AG20443 (cell line): ENCODE measurements at regions not wholly inside any gene's neighbourhood (a gene's known extent, or its start where the extent isn't known, plus 50 kb on each side); places are given as distances from the start of the nearest gene placed in this dataset.
A peak's percentile ranks its signal among the peaks of the same experiment; 100 is the strongest.

ENCODE experiments used
- DNase-seq: peaks from one replicate; pipeline ENCODE4 v3.0.0; 2012; ENCODE audit warnings: low spot score, mixed read lengths

DNA sequence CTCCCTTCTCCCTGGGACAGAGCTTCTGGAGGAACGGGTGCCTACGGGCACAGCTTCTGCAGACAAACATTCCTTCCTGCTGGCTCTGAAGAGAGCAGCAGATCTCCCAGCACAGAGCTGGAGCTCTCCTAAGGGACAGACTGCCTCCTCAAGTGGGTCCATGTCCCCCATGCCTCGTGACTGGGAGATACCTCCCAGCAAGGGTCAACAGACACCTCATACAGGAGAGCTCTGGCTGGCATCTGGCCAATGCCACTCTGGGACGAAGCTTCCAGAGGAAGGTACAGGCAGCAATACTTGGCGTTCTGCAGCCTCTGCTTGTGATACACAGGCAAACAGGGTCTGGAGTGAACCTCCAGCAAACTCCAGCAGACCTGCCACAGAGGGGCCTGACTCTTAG lies 227.9 kb downstream of the SPATA31D1 start:
- no peak for DNase-seq

DNA sequence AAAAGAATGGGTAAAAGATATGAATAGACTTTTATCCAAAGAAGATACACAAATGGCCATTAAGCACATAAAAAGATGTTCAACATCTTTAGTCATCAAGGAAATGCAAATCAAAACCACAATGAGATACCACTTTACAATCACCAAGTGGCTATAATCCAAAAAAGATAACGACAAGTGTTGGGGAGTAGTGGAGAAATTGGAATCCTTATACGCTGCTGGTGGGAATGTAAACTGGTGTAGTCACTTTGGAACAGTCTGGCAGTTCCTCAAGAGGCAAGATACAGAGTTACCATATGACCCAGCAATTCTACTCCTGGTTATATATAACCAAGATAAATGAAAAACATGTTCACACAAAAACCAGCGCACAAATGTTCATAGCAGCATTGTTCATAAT lies 234.9 kb downstream of the SPATA31D1 start:
- DNase-seq, result no peak

DNA sequence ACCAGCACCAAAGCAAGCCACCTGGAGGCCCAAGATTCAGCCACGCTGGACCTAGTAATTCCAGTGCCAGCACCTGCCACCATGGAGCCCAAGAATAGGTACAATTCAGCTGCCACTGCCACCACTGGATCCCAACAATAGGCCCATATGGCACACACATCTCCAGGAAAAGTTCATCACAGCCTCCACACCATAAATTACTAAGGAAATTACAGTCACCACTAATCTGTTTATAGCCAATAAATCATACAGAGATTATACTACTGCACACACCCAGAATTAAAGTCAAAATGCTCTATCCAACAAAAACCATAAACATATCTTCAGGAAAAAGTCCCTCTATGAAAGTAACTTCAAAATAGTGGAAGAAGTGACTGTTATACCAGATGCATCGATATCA lies 242.8 kb downstream of the SPATA31D1 start:
- no peak for DNase-seq

DNA sequence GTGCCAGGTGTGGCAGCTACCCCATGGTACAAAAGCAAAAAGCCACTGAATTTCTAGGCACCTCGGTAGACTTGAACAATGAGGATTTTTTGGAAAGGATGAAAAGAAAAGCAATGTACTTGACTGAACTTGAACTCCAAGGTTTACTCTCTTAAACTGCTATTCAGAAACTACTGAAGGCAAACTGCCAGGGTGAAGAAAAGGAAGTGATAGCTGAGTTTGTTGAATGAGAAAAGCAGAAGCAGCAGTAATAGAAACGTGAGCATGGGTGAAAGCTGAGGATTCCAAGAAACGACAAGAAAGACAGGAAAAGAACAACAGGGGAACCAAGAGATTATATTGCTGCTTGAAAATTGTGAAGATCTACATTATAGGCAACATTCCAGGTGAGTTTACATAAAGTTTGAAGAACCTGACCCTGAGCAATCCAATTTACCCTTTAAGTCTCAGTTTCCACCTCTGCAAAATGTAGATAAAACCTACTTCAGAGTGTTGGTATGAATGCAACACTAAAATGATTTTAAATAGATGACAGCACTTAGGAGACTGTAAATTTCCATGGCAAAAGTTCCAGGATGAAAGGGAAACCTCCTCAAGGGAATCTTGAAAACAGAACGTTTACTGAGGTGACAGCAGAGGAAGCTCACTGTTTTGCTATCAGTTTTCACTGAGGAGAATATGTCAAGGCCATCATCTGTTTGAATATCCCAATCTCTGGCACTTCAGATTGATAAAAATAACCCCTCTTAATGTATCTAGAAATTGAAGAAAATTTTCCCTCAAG lies 245.8 kb downstream of the SPATA31D1 start:
- DNase-seq, result no peak

DNA sequence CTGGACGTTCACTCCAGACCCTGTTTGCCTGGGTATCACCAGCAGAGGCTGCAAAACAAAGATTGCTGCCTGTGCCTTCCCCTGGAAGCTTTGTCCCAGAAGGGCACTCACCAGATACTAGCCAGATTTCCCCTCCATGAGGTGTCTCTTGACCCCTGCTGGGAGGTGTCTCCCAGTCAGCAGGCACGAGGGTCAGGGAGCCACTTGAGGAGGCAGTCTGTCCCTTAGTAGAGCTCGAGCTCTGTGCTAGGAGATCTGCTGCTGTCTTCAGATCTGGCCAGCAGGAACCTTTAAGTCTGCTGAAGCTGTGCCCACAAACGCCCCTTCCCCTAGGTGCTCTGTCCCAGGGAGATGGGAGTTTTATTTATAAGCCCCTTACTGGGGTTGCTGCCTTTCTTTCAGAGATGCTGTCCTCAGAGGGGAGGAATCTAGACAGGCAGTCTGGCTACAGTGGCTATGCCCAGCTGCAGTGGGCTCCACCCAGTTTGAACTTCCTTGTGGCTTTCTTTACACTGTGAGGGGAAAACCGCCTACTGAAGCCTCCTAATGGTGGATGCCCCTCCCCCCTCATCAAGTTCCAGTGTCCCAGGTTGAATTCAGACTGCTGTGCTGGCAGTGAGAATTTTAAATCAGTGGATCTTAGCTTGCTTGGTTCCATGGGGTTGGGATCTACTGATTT lies 253.9 kb downstream of the SPATA31D1 start:
- DNase-seq, result no peak

DNA sequence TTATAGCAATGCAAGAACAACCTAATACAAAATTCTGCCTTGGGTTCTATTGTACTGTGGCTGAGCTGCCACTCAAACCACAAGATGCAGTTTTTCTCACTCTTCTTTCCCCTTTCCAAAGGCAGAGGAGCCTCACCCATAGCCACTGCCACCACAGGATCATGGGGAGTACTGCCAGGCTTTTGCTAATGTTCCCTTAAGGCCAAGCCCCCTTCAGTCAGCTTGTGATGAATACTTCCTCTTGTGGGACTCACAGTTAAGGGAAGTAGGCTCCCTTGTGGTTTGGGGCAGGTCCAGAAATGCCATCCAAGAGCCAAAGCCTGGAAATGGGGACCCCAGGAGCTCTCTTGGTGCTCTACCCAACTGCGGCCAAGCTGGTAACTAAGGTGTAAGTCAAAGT lies 258.7 kb downstream of the SPATA31D1 start:
- no peak for DNase-seq

DNA sequence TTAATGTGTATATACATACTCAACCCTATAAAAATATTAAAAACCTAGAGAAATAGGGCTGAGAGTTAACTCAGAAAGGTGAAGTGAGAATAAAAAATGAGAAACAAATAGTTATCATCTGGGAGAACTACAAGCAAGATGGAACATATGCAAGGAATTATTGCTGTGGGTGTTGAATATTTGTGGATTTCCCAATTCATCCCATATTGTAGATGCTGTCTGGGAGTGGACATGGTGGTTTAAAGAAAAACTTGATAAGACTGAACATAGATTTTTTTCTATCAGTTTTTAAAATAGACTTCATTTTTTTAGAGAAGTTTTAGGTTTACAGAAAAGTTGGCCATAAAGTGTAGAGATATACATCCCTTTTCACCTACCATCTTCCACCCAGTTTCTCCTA lies 263.5 kb downstream of the SPATA31D1 start:
- no peak for DNase-seq

DNA sequence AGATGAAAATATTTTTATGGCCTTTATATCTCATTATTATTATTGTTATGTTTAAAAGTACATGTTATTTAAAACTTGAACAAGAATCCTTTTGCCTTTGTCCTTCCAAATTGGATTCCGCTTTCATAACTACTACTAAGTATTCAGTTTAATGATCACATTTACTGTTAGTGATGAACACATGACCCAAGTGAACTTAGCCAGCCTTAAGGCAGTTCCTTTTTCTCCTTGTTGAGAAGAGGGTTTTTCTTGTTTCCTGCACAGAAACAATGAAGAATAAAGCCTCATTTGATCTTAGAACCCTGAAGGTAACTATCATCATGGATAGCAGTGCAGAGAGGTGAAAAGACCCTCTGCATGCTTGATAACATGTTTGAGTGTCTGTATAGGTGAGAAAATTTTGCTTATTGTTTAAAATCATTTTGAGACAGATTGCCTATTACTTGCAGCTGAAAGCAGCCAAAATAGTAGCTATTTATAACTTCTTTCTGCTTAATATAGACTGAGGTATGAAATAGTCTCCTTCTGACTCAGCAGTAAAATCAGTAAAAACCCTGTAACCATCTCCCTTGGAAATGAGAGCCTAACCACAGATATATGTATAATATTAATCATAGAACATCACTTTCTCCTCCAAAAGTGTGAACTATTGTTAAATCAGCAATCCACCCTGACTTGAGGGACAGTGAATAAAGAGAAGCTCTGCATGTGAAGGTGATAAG lies 266.2 kb downstream of the SPATA31D1 start:
- peak; percentile 18 for DNase-seq

DNA sequence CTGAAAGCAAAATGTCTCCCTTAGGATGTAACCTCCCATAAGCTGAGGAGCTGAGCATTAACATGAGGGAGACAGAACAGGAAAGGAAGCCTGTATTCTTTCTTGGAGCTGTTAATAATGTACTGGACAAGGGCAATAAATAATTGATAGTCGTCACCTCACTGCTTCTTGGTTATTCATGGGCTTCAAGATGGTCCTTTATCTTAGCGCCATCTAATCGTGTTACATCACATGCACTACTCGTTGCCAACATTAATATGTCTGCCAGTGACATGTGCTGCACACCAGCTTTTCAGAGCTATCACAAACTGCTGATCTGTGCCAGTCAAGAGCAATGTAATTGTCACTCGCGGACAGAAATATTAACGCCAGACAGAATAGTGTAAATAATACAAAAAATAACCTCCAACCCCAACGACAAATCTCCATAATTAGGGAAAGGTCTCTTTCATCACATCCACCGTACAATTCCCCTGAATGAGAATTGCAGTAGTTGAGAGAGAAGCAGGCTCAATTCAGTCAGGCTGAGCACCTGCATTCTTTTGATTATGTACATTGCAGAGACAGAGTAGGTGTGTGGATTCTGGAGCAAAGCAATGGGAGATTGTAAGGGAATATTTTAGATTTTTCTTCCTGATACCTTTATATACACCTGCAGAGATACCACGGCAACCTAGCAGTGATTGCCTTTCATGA lies 267.1 kb downstream of the SPATA31D1 start:
- no peak for DNase-seq

DNA sequence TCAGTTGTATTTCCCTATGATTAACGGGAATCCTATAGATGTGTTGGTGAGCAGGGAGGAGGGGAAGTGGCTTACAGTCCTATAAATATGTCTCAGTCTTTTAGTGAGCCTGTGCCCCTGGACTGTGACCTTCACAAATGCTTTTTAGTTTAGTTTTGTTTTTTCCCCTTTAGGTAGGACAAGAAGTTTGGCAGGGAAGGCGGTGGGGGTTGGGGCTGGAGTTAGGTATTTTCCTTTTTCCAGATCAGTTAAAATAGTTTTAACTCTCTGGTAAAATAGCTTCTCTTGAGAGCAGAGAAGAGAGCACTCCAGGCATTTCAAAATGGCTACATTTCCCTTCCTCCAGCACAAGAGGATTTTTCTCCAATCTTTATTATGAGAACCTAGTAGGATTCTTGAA lies 272.1 kb downstream of the SPATA31D1 start:
- no peak for DNase-seq

DNA sequence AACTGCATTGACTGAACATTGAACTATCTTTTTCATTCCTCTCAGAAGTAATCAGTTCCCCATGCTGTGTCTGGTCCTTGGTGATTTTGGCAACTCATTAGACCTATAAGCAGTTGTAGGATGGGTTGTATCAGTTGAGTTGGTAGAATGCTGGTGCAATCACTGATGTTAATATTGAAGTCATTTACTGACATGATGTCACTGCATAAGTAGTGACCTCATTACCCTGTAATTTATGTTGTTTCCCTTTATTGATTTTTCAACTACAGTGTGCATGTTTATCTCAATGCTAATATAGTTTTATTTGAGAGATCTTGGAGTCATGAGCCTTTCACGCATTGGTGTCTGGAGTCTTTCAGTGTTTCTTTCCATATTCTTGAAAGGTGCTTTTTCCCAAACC lies 275.0 kb downstream of the SPATA31D1 start:
- no peak for DNase-seq

DNA sequence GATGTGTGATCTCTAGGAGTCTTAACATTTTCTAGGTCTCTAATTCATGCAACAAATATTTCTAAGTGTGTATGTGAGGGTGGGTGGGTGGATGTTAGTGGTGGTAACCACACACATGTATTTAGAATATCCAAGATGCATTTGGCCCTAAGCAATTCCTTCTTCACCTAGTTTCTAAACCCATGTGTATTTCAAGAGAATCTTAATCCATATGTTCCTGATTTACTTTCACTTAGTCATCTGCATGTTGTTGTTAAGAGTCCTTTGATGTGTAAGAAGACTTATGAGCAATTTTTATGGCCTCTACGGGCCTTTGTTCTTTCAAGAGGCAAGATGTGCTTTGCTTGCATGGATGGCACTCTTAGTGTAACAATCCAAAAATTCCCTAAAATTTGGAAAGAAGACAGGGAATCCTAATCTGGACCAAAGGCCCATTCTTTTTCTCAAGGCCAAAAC lies 282.6 kb downstream of the SPATA31D1 start:
- peak; percentile 49 for DNase-seq

DNA sequence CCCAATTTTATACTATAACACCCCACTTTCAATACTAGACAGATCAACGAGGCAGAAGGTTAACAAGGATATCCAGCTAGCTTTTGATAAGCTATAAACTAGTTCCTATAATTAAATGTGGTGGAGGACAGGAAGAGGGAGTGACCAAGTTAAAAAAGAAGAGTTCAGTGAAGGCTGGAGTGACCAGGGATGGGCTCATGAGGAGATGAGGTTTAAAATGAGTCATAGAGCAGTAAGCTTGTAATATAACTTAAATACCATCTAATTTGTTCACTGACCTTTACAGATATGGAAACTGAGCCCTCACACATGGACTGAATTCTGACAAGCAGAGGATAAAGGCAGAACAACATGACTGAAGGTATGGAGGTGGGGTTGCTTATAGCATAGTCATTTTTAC lies 284.5 kb downstream of the SPATA31D1 start:
- peak; percentile 17 for DNase-seq

DNA sequence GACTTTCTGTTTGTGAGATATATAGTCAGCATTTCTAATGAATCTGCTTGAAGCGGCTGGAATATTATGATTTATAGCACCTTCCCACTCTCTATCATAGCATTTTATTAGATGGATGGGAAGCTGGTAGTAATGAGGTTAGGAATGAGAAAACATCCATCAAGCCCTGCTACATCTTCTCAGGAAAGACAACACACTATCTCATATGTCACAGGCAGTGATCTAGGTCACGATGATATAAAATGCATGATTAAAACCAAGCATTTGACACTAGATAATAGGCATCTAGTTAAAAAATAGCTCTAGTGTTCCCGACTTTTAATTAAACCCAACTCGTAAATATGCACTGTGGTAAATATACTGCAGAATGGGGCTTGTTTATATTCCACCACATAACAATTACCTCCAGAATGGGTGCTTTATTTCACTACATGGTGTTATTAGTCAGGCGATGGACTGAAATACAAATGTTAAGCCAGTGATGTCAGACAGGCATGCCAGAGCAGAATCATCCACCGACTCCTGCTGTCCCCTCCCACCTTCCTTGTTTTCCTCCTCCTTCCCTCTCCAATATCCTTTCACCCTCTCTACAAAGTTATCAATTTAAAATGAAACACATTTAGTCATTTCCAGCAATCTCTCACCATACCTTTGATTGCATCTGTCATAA lies 286.8 kb downstream of the SPATA31D1 start:
- DNase-seq, result no peak

DNA sequence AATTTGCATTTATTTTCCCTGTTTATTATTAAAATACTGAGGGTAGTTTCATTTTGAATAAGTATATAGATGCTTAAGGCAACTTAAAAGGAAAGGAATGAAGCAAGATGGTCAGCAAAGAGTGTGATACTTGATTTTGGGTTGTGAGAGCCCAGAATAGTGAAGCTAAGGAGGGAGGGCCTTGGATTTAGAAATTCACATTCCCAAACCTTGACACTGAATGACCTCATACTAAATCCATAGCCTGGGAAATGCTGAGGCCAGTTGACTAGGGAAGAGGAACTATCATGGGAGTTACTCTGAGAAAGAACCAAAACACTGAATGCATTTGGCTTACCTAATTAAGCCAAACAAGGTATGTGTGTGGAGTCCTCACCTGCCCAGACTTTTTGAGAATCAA lies 292.5 kb downstream of the SPATA31D1 start:
- DNase-seq, result peak; percentile 21

DNA sequence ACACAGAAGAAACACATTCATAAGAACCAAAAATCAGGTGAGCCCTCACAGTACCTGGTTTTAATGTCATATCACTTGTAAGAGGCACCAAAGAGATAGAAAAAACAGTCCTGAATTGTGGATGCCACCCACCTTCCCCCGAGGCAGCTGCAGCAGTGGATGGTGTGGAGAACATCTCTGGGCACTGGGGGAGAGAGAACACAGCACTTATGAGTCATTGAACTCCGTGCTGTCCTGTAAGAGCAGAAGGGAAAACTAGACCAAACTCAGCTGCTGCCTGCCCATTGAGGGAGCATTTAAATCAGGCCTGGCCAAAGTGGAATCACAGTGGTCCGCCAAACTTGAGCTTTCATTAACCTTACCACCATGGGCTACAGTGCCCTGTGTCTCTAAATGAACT lies 296.2 kb downstream of the SPATA31D1 start:
- no peak for DNase-seq

DNA sequence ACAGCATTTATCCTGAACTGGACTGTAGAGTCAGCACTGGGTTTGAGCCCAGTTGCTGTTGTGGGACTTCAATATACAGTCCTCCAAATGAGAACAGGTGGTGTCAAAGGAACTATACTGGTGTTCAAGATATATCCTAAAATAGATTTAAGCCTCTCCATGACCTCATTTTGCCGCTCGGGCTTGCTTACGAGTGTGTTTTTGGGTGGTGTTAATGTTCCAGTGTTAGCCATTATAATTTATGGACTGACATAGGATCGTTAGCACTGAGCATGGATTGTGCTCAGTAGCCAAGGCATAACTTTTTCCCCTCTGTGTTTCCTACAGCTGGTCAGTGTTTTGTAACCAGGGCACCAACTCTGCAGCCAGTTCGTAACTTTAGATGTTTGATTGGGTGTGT lies 306.6 kb downstream of the SPATA31D1 start:
- DNase-seq, result no peak

DNA sequence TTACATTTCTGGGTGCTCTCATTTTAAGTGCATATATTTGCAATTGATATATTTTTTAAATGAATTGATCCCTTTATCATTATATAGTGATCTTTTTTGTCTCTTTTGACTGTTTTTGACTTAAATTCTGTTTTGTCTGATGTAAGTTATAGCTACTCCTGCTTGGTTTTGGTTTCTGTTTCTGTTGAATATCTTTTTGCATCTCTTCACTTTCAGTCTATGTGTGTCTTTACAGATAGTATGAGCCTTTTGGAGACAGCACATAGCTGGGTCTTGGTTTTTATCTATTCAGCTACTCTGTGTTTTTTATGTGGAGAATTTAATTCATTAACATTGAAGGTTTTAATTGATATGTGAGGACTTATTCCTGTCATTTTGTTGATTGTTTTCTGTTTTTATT lies 311.3 kb downstream of the SPATA31D1 start:
- no peak for DNase-seq

DNA sequence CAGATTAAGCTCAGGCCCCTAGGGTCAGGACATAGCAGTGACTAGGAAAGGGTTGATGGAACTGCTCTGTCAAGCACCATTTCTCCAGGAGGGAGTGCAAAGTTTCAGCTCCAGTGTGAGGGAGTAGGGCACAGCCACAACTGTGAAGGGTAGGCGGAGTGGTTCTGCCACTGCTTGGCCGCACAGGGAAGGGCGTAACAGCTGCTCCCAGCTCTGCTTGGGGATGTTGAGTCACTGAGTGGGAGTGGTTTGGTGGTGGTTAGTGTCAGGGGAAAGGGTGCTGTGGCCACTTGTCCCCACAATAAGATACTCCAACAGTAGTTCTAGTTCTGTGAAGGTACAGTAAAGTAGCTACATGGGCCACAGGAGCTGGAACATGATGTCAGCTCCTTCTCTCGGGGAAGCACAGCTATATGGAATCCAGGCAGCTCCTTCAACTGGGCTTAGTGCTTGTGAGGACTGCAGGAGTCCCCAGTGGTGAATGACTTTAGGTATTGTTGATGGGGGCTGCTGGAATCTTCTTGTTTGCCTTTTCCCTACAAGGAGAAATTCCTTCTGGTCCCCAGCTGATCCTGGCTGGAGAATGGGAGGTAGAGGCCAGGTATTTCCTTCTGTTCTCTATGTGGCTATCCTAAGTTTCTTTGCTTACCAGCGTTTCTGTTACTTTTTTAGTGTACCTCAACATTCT lies 314.5 kb downstream of the SPATA31D1 start:
- DNase-seq, result no peak

DNA sequence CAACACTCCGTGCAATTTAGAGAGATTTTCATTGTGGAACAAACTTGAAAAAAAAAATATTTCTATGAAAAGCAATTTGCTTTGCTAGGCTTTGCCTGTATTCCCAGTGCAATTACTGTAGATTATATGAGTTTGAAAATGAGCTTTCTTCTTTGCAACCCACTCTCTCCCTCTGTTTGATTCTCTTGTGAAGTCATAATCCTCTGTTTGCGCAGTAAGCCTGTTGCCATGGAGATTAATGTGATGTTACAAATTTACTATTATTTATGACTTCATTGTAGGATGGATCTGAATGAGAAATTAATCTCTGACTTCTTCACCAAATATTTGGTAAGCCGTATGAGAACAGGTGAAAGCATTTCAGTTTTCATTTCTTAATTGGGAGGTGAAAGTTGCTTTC lies 320.3 kb downstream of the SPATA31D1 start:
- no peak for DNase-seq

DNA sequence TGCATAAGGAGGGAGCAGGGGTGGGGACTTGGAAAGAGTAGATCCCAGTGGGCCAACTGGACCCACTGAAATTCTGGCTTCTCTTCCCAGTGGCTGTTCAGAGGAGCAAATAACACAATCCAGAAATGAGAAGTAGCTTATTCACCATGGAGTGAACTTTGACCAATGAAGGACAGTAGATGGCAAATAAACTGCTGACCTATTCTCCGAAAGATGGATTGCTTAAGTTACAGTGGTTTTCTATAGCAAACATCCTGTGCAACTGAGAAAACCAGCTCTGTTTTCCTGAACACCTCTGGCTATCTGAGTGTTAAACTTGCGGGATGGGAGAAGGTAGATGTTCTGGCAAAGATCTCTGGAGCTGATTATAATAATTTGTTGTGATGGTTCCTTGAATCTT lies 325.1 kb downstream of the SPATA31D1 start:
- DNase-seq, result no peak
